Vagina (tissue), 2 donors: ENCODE measurements at regions not wholly inside any gene's neighbourhood (a gene's known extent, or its start where the extent isn't known, plus 50 kb on each side); places are given as distances from the start of the nearest gene placed in this dataset.

Experiments used
- DNase-seq, 2 donors: peaks; one replicate each; pipeline ENCODE4 v3.0.0-alpha.2; 2017; ENCODE audit errors: extremely low spot score in 2 of 2
- H3K27ac ChIP-seq: fragments of 200-600 bp; sonication (generic); one replicate; pipeline ENCODE4 v1.5.1; 2019
- H3K27me3 ChIP-seq: fragments of 200-600 bp; sonication (generic); one replicate; pipeline ENCODE4 v1.5.1; 2019
- H3K36me3 ChIP-seq, 2 donors: fragments of 200-600 bp; sonication (generic); one replicate each; pipeline ENCODE4 v1.5.1; 2017 to 2019
- H3K4me1 ChIP-seq: fragments of 200-600 bp; sonication (generic); one replicate; pipeline ENCODE4 v1.5.1; 2019
- H3K4me3 ChIP-seq, 2 donors: fragments of 200-600 bp; sonication (generic); 1 replicate in 1 of 2; 2 replicates in 1 of 2; pipeline ENCODE4 v1.5.1; 2016 to 2019
- H3K9me3 ChIP-seq: fragments of 200-600 bp; sonication (generic); one replicate; pipeline ENCODE4 v1.5.1; 2019
- CTCF ChIP-seq, 3 experiments: fragments of 450-650 bp in 2 of 3; fragments of 200-600 bp in 1 of 3; sonication (generic) in 1 of 3; IDR thresholded peaks; one replicate each; pipeline ENCODE4 v1.5.1; 2017 to 2019; ENCODE audit warnings: antibody characterized with exemption in 3 of 3, mild to moderate bottlenecking in 2 of 3, moderate library complexity in 2 of 3
- POLR2A ChIP-seq, 2 donors: fragments of 450-650 bp; IDR thresholded peaks; one replicate each; pipeline ENCODE4 v1.6.1; 2017; ENCODE audit warnings: antibody characterized with exemption in 2 of 2, mild to moderate bottlenecking in 2 of 2, moderate library complexity in 2 of 2
- POLR2AphosphoS5 ChIP-seq, 2 donors: sonication (generic); formaldehyde crosslinking; IDR thresholded peaks; one replicate each; pipeline ENCODE4 v1.9.0; 2017; ENCODE audit warnings: antibody characterized with exemption in 2 of 2, mild to moderate bottlenecking in 2 of 2, low read depth in 1 of 2; ENCODE audit not compliant: insufficient read depth in 1 of 2
- intact Hi-C: fragments of 100-400 bp; cut with DNase I; formaldehyde crosslinking; loops from one replicate; pipeline ENCODE4 v1.15.1; 2023

- Histone ChIP-seq H3K27ac (no peak overlapping the region), H3K36me3 (no peaks in the 10 kb centered on the region), H3K27me3 (no peaks in the 10 kb centered on the region), H3K9me3 (no peaks in the 10 kb centered on the region), H3K4me3 (no peak overlapping the region), H3K4me1 (no peaks in the 10 kb centered on the region)
- DNase-seq: no peak
- TF ChIP-seq POLR2AphosphoS5 (IDR thresholded peaks at IDR 0.05; ENCODE audit: insufficient read depth in 1 of 2, low read depth in 1 of 2) (no peak), POLR2A (IDR thresholded peaks at IDR 0.05) (no peak)
- intact Hi-C loops: no loop called here
Observed at GRCh38 chr3:87090631-87091030, 99.7 kb upstream of the VGLL3 start.

GRCh38 chr3:87088993-87089841 lies 98.3 kb upstream of the VGLL3 start:
- Histone ChIP-seq H3K27ac (peak overlapping the region; percentile 87), H3K9me3 (no peaks in the 10 kb centered on the region), H3K4me3 (peak overlapping the region; percentile 58 to 62), H3K36me3 (no peaks in the 10 kb centered on the region), H3K4me1 (no peaks in the 10 kb centered on the region), H3K27me3 (no peaks in the 10 kb centered on the region)
- no peak for DNase-seq
- TF ChIP-seq CTCF (IDR thresholded peaks at IDR 0.05): no peak
- peak in 1 of 2 donors; percentile 36 for TF ChIP-seq POLR2AphosphoS5 (IDR thresholded peaks at IDR 0.05; ENCODE audit: insufficient read depth in 1 of 2, low read depth in 1 of 2)
- intact Hi-C loops: loop anchor here (10.0 kb wide), 1 partner anchor 314 kb away; no protein-coding TSS in a partner anchor

- H3K27me3 ChIP-seq: no peaks in the 10 kb centered on the region
- no peak for DNase-seq
Observed at GRCh38 chr3:87088430-87088992, 97.6 kb upstream of the VGLL3 start.

GRCh38 chr3:87084868-87085267 lies 93.9 kb upstream of the VGLL3 start:
- Histone ChIP-seq H3K27me3 (no peaks in the 10 kb centered on the region), H3K36me3 (no peaks in the 10 kb centered on the region), H3K4me1 (no peaks in the 10 kb centered on the region), H3K4me3 (no peak overlapping the region), H3K27ac (no peak overlapping the region), H3K9me3 (no peaks in the 10 kb centered on the region)
- TF ChIP-seq POLR2AphosphoS5 (IDR thresholded peaks at IDR 0.05; ENCODE audit: insufficient read depth in 1 of 2, low read depth in 1 of 2): no peak
- no peak for TF ChIP-seq CTCF (IDR thresholded peaks at IDR 0.05)
- no peak for TF ChIP-seq POLR2A (IDR thresholded peaks at IDR 0.05)
- intact Hi-C loops: loop anchor here (10.0 kb wide), 1 partner anchor 310 kb away; no protein-coding TSS in a partner anchor
- DNase-seq: no peak

More at GRCh38 chr3:87088430-87088992, 97.6 kb upstream of the VGLL3 start:
- no peaks in the 10 kb centered on the region for H3K9me3 ChIP-seq
- H3K4me1 ChIP-seq: no peaks in the 10 kb centered on the region
- peak overlapping the region; percentile 87 for H3K27ac ChIP-seq
- H3K4me3 ChIP-seq: peak overlapping the region; percentile 58 to 62
- no peaks in the 10 kb centered on the region for H3K36me3 ChIP-seq
- TF ChIP-seq POLR2AphosphoS5 (IDR thresholded peaks at IDR 0.05; ENCODE audit: insufficient read depth in 1 of 2, low read depth in 1 of 2) (no peak), POLR2A (IDR thresholded peaks at IDR 0.05) (no peak), CTCF (IDR thresholded peaks at IDR 0.05) (no peak)
- intact Hi-C loops: loop anchor here (10.0 kb wide), 1 partner anchor 314 kb away; no protein-coding TSS in a partner anchor

- Histone ChIP-seq H3K4me1 (no peaks in the 10 kb centered on the region), H3K27me3 (no peaks in the 10 kb centered on the region), H3K27ac (no peak overlapping the region), H3K36me3 (no peaks in the 10 kb centered on the region), H3K9me3 (no peaks in the 10 kb centered on the region), H3K4me3 (no peak overlapping the region)
- TF ChIP-seq POLR2A (IDR thresholded peaks at IDR 0.05) (no peak), CTCF (IDR thresholded peaks at IDR 0.05) (peak; percentile 30 to 46 (median 38)), POLR2AphosphoS5 (IDR thresholded peaks at IDR 0.05; ENCODE audit: insufficient read depth in 1 of 2, low read depth in 1 of 2) (no peak)
- intact Hi-C loops: loop anchor here (10.0 kb wide), 1 partner anchor 308 kb away; no protein-coding TSS in a partner anchor
- DNase-seq: no peak
Observed at GRCh38 chr3:87082796-87083440, 92.0 kb upstream of the VGLL3 start.
